Prostate gland (tissue), 2 donors: ENCODE measurements at regions not wholly inside any gene's neighbourhood (a gene's known extent, or its start where the extent isn't known, plus 50 kb on each side); places are given as distances from the start of the nearest gene placed in this dataset.

ENCODE experiments used
- POLR2A ChIP-seq: fragments of 450-650 bp; IDR thresholded peaks from one replicate; pipeline ENCODE4 v1.6.1; 2016; ENCODE audit warnings: antibody characterized with exemption, mild to moderate bottlenecking
- POLR2AphosphoS5 ChIP-seq: sonication (generic); formaldehyde crosslinking; IDR thresholded peaks from one replicate; pipeline ENCODE4 v1.6.1; 2017; ENCODE audit warnings: antibody characterized with exemption
- TF ChIP-seq, protein P1 (sequence below), 4 experiments: fragments of 200-600 bp in 2 of 4; fragments of 450-650 bp in 2 of 4; sonication (generic) in 2 of 4; IDR thresholded peaks; 1 replicate in 3 of 4; 2 replicates in 1 of 4; pipeline ENCODE4 v1.5.1; 2016 to 2019; ENCODE audit warnings: antibody characterized with exemption in 4 of 4, mild to moderate bottlenecking in 2 of 4, moderate library complexity in 2 of 4

DNA sequence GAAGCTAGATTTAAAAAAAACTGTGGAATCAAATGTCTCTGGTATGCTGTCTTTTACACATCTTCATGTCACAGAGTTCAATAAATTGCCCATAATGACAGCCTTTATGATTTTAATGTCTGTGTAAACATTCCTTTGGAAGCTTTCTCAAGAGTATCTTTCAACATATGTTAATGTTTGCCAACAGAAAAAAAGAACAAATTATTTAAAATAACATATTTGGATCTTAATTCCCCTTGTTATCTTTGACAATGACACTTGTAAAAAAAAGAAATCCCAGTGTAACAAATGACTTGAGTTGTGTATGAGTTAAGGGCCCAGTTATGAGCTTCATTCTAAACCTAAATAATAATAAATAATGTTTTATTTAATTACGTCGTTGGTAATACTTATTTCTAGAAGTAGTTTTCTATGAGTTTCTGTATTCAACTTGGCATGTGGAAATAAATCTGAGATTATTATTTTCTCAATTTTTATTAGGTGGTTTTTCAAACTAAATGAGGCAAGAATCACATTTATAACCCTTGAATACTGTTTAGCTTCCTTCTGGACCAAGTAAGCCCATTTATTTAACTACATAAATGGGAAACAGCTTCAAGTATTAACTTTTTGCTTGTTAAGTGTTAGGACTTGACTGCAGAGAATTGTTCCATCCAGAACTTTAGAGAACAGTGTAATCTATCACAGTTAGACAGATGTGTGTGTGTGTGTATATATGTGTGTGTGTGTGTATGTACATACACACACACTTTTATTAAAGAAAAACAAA, 182.1 kb downstream of the POSTN start:
- TF ChIP-seq, protein P1, sequence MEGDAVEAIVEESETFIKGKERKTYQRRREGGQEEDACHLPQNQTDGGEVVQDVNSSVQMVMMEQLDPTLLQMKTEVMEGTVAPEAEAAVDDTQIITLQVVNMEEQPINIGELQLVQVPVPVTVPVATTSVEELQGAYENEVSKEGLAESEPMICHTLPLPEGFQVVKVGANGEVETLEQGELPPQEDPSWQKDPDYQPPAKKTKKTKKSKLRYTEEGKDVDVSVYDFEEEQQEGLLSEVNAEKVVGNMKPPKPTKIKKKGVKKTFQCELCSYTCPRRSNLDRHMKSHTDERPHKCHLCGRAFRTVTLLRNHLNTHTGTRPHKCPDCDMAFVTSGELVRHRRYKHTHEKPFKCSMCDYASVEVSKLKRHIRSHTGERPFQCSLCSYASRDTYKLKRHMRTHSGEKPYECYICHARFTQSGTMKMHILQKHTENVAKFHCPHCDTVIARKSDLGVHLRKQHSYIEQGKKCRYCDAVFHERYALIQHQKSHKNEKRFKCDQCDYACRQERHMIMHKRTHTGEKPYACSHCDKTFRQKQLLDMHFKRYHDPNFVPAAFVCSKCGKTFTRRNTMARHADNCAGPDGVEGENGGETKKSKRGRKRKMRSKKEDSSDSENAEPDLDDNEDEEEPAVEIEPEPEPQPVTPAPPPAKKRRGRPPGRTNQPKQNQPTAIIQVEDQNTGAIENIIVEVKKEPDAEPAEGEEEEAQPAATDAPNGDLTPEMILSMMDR (IDR thresholded peaks at IDR 0.05): no peak
- TF ChIP-seq POLR2A (no peak), POLR2AphosphoS5 (no peak)
